CD4-positive, CD25-positive, alpha-beta regulatory T cell (primary cell): ENCODE measurements at regions not wholly inside any gene's neighbourhood (a gene's known extent, or its start where the extent isn't known, plus 50 kb on each side); places are given as distances from the start of the nearest gene placed in this dataset.

ENCODE experiments used
- ATAC-seq, 2 donors: fragments of 150-1000 bp; cut with Tn5 transposase; one replicate each; pipeline ENCODE4 v1.10.0; 2021; ENCODE audit warnings: low read depth in 2 of 2, moderate number of reproducible peaks in 2 of 2, moderate library complexity in 1 of 2
- DNase-seq, 3 donors: peaks; one replicate each; pipeline versions ENCODE4 v3.0.0 to v3.0.0-alpha.2; 2012 to 2022; ENCODE audit warnings: mixed read lengths in 1 of 3
- H3K27ac ChIP-seq: one replicate; pipeline ENCODE4 v1.7.0; 2013; ENCODE audit warnings: mild to moderate bottlenecking, low read length; ENCODE audit not compliant: insufficient read depth, poor library complexity, severe bottlenecking
- H3K27me3 ChIP-seq: one replicate; pipeline ENCODE4 v1.7.0; 2013; ENCODE audit warnings: low read length; ENCODE audit not compliant: control insufficient read depth, insufficient read depth
- H3K36me3 ChIP-seq: one replicate; pipeline ENCODE4 v1.7.0; 2013; ENCODE audit warnings: mild to moderate bottlenecking, low read length, moderate library complexity; ENCODE audit not compliant: control insufficient read depth, insufficient read depth
- H3K4me1 ChIP-seq: 2 replicates; pipeline ENCODE4 v1.7.0; 2013; ENCODE audit warnings: mild to moderate bottlenecking, low read length; ENCODE audit not compliant: insufficient read depth, control insufficient read depth, poor library complexity, severe bottlenecking
- H3K4me3 ChIP-seq: one replicate; pipeline ENCODE4 v1.7.0; 2013; ENCODE audit warnings: low read depth, mild to moderate bottlenecking, low read length, moderate library complexity
- H3K9me3 ChIP-seq, 2 experiments: 1 replicate in 1 of 2; 2 replicates in 1 of 2; pipeline ENCODE4 v1.7.0; 2013; ENCODE audit warnings: low read length in 2 of 2, mild to moderate bottlenecking in 1 of 2, moderate library complexity in 1 of 2; ENCODE audit not compliant: control insufficient read depth in 2 of 2
- H3K27ac Mint-ChIP-seq, 3 donors: one replicate each; pipeline ENCODE4 v1.8.0; 2020 to 2022; ENCODE audit warnings: mild to moderate bottlenecking in 3 of 3, mixed read lengths in 3 of 3, moderate library complexity in 2 of 3
- H3K27me3 Mint-ChIP-seq: one replicate; pipeline ENCODE4 v1.8.0; 2022; ENCODE audit warnings: mild to moderate bottlenecking, mixed read lengths
- H3K36me3 Mint-ChIP-seq: one replicate; pipeline ENCODE4 v1.8.0; 2020; ENCODE audit warnings: mixed read lengths
- H3K4me1 Mint-ChIP-seq, 4 donors: one replicate each; pipeline ENCODE4 v1.8.0; 2020 to 2022; ENCODE audit warnings: mixed read lengths in 4 of 4, mild to moderate bottlenecking in 1 of 4
- H3K4me3 Mint-ChIP-seq, 4 donors: one replicate each; pipeline ENCODE4 v1.8.0; 2020 to 2022; ENCODE audit warnings: mild to moderate bottlenecking in 4 of 4, mixed read lengths in 4 of 4, moderate library complexity in 3 of 4
- H3K9me3 Mint-ChIP-seq, 7 donors: one replicate each; pipeline ENCODE4 v1.8.0; 2020 to 2022; ENCODE audit warnings: mixed read lengths in 7 of 7, mild to moderate bottlenecking in 3 of 7, moderate library complexity in 2 of 7

- DNase-seq, result no peak
- no peak overlapping the region for H3K27ac Mint-ChIP-seq
- H3K9me3 Mint-ChIP-seq, result peaks cover 1 to 9% (median 3%) of the 10 kb centered on the region in 7 donors
- Histone ChIP-seq H3K4me1 (no peaks in the 10 kb centered on the region), H3K9me3 (peaks cover 0 to 2% of the 10 kb centered on the region in 2 experiments), H3K36me3 (no peaks in the 10 kb centered on the region), H3K27ac (no peak overlapping the region), H3K4me3 (no peak overlapping the region), H3K27me3 (no peaks in the 10 kb centered on the region)
- H3K27me3 Mint-ChIP-seq, result peaks cover 4% of the 10 kb centered on the region
- no peak overlapping the region for H3K4me3 Mint-ChIP-seq
- H3K36me3 Mint-ChIP-seq, result no peaks in the 10 kb centered on the region
- no peaks in the 10 kb centered on the region for H3K4me1 Mint-ChIP-seq
- ATAC-seq, result no peak
These were observed 871.0 kb downstream of the EPHA4 start for GRCh38 chr2:220701115-220701514.

- no peaks in the 10 kb centered on the region for H3K27me3 Mint-ChIP-seq
- no peak overlapping the region for H3K27ac Mint-ChIP-seq
- peaks cover 1 to 9% (median 3%) of the 10 kb centered on the region in 7 donors for H3K9me3 Mint-ChIP-seq
- no peaks in the 10 kb centered on the region for H3K36me3 ChIP-seq
- DNase-seq (no peak), ATAC-seq (no peak)
- no peak overlapping the region for H3K27ac ChIP-seq
- H3K4me1 ChIP-seq, result no peaks in the 10 kb centered on the region
- no peaks in the 10 kb centered on the region for H3K36me3 Mint-ChIP-seq
- no peaks in the 10 kb centered on the region for H3K27me3 ChIP-seq
- no peaks in the 10 kb centered on the region for H3K4me1 Mint-ChIP-seq
- no peak overlapping the region for H3K4me3 ChIP-seq
- H3K4me3 Mint-ChIP-seq, result no peak overlapping the region
- H3K9me3 ChIP-seq, result peaks cover 0 to 2% of the 10 kb centered on the region in 2 experiments
These were observed 868.8 kb downstream of the EPHA4 start for GRCh38 chr2:220703279-220703678.

GRCh38 chr2:220704081-220704480 is 868.0 kb downstream of the EPHA4 start:
- no peak for DNase-seq
- Mint-ChIP-seq H3K4me3 (no peak overlapping the region), H3K27ac (no peak overlapping the region), H3K4me1 (no peaks in the 10 kb centered on the region), H3K36me3 (no peaks in the 10 kb centered on the region), H3K9me3 (peaks cover 1 to 9% (median 3%) of the 10 kb centered on the region in 7 donors), H3K27me3 (no peaks in the 10 kb centered on the region)
- H3K9me3 ChIP-seq, result peaks cover 0 to 2% of the 10 kb centered on the region in 2 experiments
- H3K4me1 ChIP-seq, result no peaks in the 10 kb centered on the region
- ATAC-seq, result no peak
- no peak overlapping the region for H3K27ac ChIP-seq
- no peak overlapping the region for H3K4me3 ChIP-seq
- no peaks in the 10 kb centered on the region for H3K36me3 ChIP-seq
- H3K27me3 ChIP-seq, result no peaks in the 10 kb centered on the region

GRCh38 chr2:220704810-220705209 is 867.3 kb downstream of the EPHA4 start:
- Mint-ChIP-seq H3K4me1 (no peaks in the 10 kb centered on the region), H3K9me3 (peaks cover 1 to 9% (median 3%) of the 10 kb centered on the region in 7 donors), H3K4me3 (no peak overlapping the region), H3K27ac (no peak overlapping the region), H3K27me3 (no peaks in the 10 kb centered on the region), H3K36me3 (no peaks in the 10 kb centered on the region)
- H3K27me3 ChIP-seq, result no peaks in the 10 kb centered on the region
- no peak overlapping the region for H3K27ac ChIP-seq
- no peak for DNase-seq
- H3K4me1 ChIP-seq, result no peaks in the 10 kb centered on the region
- no peak for ATAC-seq
- no peaks in the 10 kb centered on the region for H3K36me3 ChIP-seq
- H3K4me3 ChIP-seq, result no peak overlapping the region
- H3K9me3 ChIP-seq, result peaks cover 0 to 2% of the 10 kb centered on the region in 2 experiments

GRCh38 chr2:220705678-220706077 is 866.4 kb downstream of the EPHA4 start:
- H3K4me3 Mint-ChIP-seq, result no peak overlapping the region
- Histone ChIP-seq H3K36me3 (no peaks in the 10 kb centered on the region), H3K4me3 (no peak overlapping the region), H3K4me1 (no peaks in the 10 kb centered on the region), H3K27me3 (no peaks in the 10 kb centered on the region), H3K9me3 (no peaks in the 10 kb centered on the region), H3K27ac (no peak overlapping the region)
- DNase-seq, result no peak
- no peaks in the 10 kb centered on the region for H3K4me1 Mint-ChIP-seq
- H3K36me3 Mint-ChIP-seq, result no peaks in the 10 kb centered on the region
- H3K27me3 Mint-ChIP-seq, result no peaks in the 10 kb centered on the region
- no peak overlapping the region for H3K27ac Mint-ChIP-seq
- no peak for ATAC-seq
- H3K9me3 Mint-ChIP-seq, result peaks cover 2 to 9% (median 5%) of the 10 kb centered on the region in 7 donors

GRCh38 chr2:220707261-220707660 is 864.8 kb downstream of the EPHA4 start:
- H3K36me3 ChIP-seq, result no peaks in the 10 kb centered on the region
- H3K4me1 ChIP-seq, result no peaks in the 10 kb centered on the region
- Mint-ChIP-seq H3K27me3 (no peaks in the 10 kb centered on the region), H3K4me1 (no peaks in the 10 kb centered on the region), H3K9me3 (peaks cover 0 to 7% (median 5%) of the 10 kb centered on the region in 7 donors), H3K27ac (no peak overlapping the region), H3K4me3 (no peak overlapping the region), H3K36me3 (no peaks in the 10 kb centered on the region)
- ATAC-seq (no peak), DNase-seq (no peak)
- H3K27ac ChIP-seq, result no peak overlapping the region
- no peak overlapping the region for H3K4me3 ChIP-seq
- H3K27me3 ChIP-seq, result no peaks in the 10 kb centered on the region
- no peaks in the 10 kb centered on the region for H3K9me3 ChIP-seq

GRCh38 chr2:220708366-220708765 is 863.7 kb downstream of the EPHA4 start:
- Mint-ChIP-seq H3K27me3 (no peaks in the 10 kb centered on the region), H3K27ac (no peak overlapping the region), H3K9me3 (peaks cover 0 to 7% (median 3%) of the 10 kb centered on the region in 7 donors), H3K36me3 (no peaks in the 10 kb centered on the region), H3K4me1 (no peaks in the 10 kb centered on the region), H3K4me3 (no peak overlapping the region)
- H3K27me3 ChIP-seq, result no peaks in the 10 kb centered on the region
- no peaks in the 10 kb centered on the region for H3K9me3 ChIP-seq
- H3K36me3 ChIP-seq, result no peaks in the 10 kb centered on the region
- ATAC-seq (no peak), DNase-seq (no peak)
- no peak overlapping the region for H3K4me3 ChIP-seq
- no peak overlapping the region for H3K27ac ChIP-seq
- H3K4me1 ChIP-seq, result no peaks in the 10 kb centered on the region

GRCh38 chr2:220717283-220717682 is 854.8 kb downstream of the EPHA4 start:
- Mint-ChIP-seq H3K27me3 (no peaks in the 10 kb centered on the region), H3K36me3 (no peaks in the 10 kb centered on the region), H3K27ac (no peak overlapping the region), H3K4me3 (no peak overlapping the region), H3K4me1 (no peaks in the 10 kb centered on the region), H3K9me3 (peaks cover 0 to 4% (median 1%) of the 10 kb centered on the region in 7 donors)
- Histone ChIP-seq H3K36me3 (no peaks in the 10 kb centered on the region), H3K4me3 (no peak overlapping the region), H3K9me3 (no peaks in the 10 kb centered on the region), H3K27me3 (no peaks in the 10 kb centered on the region), H3K27ac (no peak overlapping the region), H3K4me1 (no peaks in the 10 kb centered on the region)
- ATAC-seq (no peak), DNase-seq (no peak)
